OCI-LY1 (cell line): ENCODE measurements at regions not wholly inside any gene's neighbourhood (a gene's known extent, or its start where the extent isn't known, plus 50 kb on each side); places are given as distances from the start of the nearest gene placed in this dataset.

Experiments
- H2AFZ ChIP-seq: fragments of 200-600 bp; sonication (generic), shearing (Covaris generic); 2 replicates; pipeline ENCODE4 v1.6.0; 2014; ENCODE audit warnings: antibody characterized with exemption, mild to moderate bottlenecking, low read length
- H3F3A ChIP-seq: fragments of 200-600 bp; sonication (generic), shearing (Covaris generic); 2 replicates; pipeline ENCODE4 v1.6.0; 2014; ENCODE audit warnings: mild to moderate bottlenecking, antibody characterized with exemption, low read length, moderate library complexity; ENCODE audit not compliant: insufficient read depth
- H3K27ac ChIP-seq: fragments of 200-600 bp; sonication (generic); 2 replicates; pipeline ENCODE4 v1.5.1; 2014; ENCODE audit warnings: low read length, mixed run types, mild to moderate bottlenecking, low read depth; ENCODE audit not compliant: poor library complexity, severe bottlenecking
- H3K27me3 ChIP-seq: fragments of 200-600 bp; sonication (generic); 2 replicates; pipeline ENCODE4 v1.6.0; 2014; ENCODE audit warnings: antibody characterized with exemption, mild to moderate bottlenecking, low read length, moderate library complexity; ENCODE audit not compliant: insufficient read depth
- H3K36me3 ChIP-seq: fragments of 200-600 bp; sonication (generic); 2 replicates; pipeline ENCODE4 v1.6.1; 2014; ENCODE audit warnings: mild to moderate bottlenecking, antibody characterized with exemption, low read length, moderate library complexity, mixed read lengths; ENCODE audit not compliant: insufficient read depth
- H3K4me1 ChIP-seq: fragments of 200-600 bp; sonication (generic); 2 replicates; pipeline ENCODE4 v1.5.1; 2014; ENCODE audit warnings: mild to moderate bottlenecking, low read length, moderate library complexity; ENCODE audit not compliant: insufficient read depth, severe bottlenecking
- H3K4me2 ChIP-seq: fragments of 200-600 bp; sonication (generic), shearing (Covaris generic); 2 replicates; pipeline ENCODE4 v1.6.1; 2014; ENCODE audit warnings: low read length
- H3K4me3 ChIP-seq: fragments of 200-600 bp; sonication (generic); 2 replicates; pipeline ENCODE4 v1.5.1; 2014; ENCODE audit warnings: low read length, low read depth, mild to moderate bottlenecking, mixed read lengths; ENCODE audit not compliant: poor library complexity, severe bottlenecking
- H3K79me2 ChIP-seq: fragments of 200-600 bp; shearing (Covaris generic); 2 replicates; pipeline ENCODE4 v1.6.1; 2016; ENCODE audit warnings: mixed run types, low read length, mixed read lengths; ENCODE audit not compliant: insufficient read depth
- H3K9ac ChIP-seq: fragments of 200-600 bp; sonication (generic), shearing (Covaris generic); 2 replicates; pipeline ENCODE4 v1.6.1; 2014; ENCODE audit warnings: mild to moderate bottlenecking, low read length, mixed read lengths
- H3K9me2 ChIP-seq: fragments of 200-600 bp; sonication (generic), shearing (Covaris generic); 2 replicates; pipeline ENCODE4 v1.6.1; 2014; ENCODE audit warnings: low read depth, mild to moderate bottlenecking, low read length, mixed read lengths
- H3K9me3 ChIP-seq: fragments of 200-600 bp; shearing (Covaris generic); 2 replicates; pipeline ENCODE4 v1.6.1; 2014; ENCODE audit warnings: low read length, mixed read lengths
- H4K20me1 ChIP-seq: fragments of 200-600 bp; sonication (generic), shearing (Covaris generic); 2 replicates; pipeline ENCODE4 v1.6.0; 2016; ENCODE audit warnings: mild to moderate bottlenecking, low read length; ENCODE audit not compliant: insufficient read depth
- CTCF ChIP-seq: fragments of 200-600 bp; sonication (generic), shearing (Covaris generic); IDR thresholded peaks from 2 replicates; pipeline ENCODE4 v1.5.1; 2017; ENCODE audit warnings: mild to moderate bottlenecking, antibody characterized with exemption, low read length, moderate library complexity, mixed read lengths
- EZH2 ChIP-seq: fragments of 200-600 bp; sonication (generic), shearing (Covaris generic); IDR thresholded peaks from 2 replicates; pipeline ENCODE4 v1.8.0; 2017; ENCODE audit warnings: borderline replicate concordance, mixed run types, mild to moderate bottlenecking, antibody characterized with exemption, low read length, moderate library complexity, mixed read lengths

GRCh38 chr1:78292361-78292760, 198.4 kb upstream of the PTGFR start:
- Histone ChIP-seq H3F3A (no peaks in the 10 kb centered on the region), H3K9ac (no peak overlapping the region), H4K20me1 (no peaks in the 10 kb centered on the region), H3K4me3 (no peak overlapping the region), H3K4me2 (no peak overlapping the region), H3K27me3 (no peaks in the 10 kb centered on the region), H3K9me3 (no peaks in the 10 kb centered on the region), H2AFZ (no peak overlapping the region), H3K4me1 (no peaks in the 10 kb centered on the region), H3K9me2 (no peaks in the 10 kb centered on the region), H3K27ac (no peak overlapping the region), H3K36me3 (no peaks in the 10 kb centered on the region), H3K79me2 (no peaks in the 10 kb centered on the region)
- TF ChIP-seq EZH2 (no peak), CTCF (no peak)

- Histone ChIP-seq H3K79me2 (no peaks in the 10 kb centered on the region), H4K20me1 (no peaks in the 10 kb centered on the region), H3K4me2 (no peak overlapping the region), H3K36me3 (no peaks in the 10 kb centered on the region), H3K4me1 (no peaks in the 10 kb centered on the region), H3K4me3 (no peak overlapping the region), H3F3A (no peaks in the 10 kb centered on the region), H3K27ac (no peak overlapping the region), H3K9me3 (no peaks in the 10 kb centered on the region), H3K27me3 (no peaks in the 10 kb centered on the region), H3K9ac (no peak overlapping the region), H2AFZ (no peak overlapping the region), H3K9me2 (no peaks in the 10 kb centered on the region)
- no peak for TF ChIP-seq EZH2
- TF ChIP-seq CTCF: no peak
Observed at GRCh38 chr1:78297836-78298235, 192.9 kb upstream of the PTGFR start.

GRCh38 chr1:78298349-78298748, 192.4 kb upstream of the PTGFR start:
- no peak overlapping the region for H3K4me3 ChIP-seq

More at GRCh38 chr1:78298349-78298748, 192.4 kb upstream of the PTGFR start:
- H3K4me1 ChIP-seq: no peaks in the 10 kb centered on the region
- no peaks in the 10 kb centered on the region for H3K9me3 ChIP-seq
- TF ChIP-seq EZH2 (no peak), CTCF (no peak)
- no peak overlapping the region for H3K4me2 ChIP-seq
- no peaks in the 10 kb centered on the region for H3F3A ChIP-seq
- H3K36me3 ChIP-seq: no peaks in the 10 kb centered on the region
- no peaks in the 10 kb centered on the region for H4K20me1 ChIP-seq
- no peaks in the 10 kb centered on the region for H3K27me3 ChIP-seq
- no peaks in the 10 kb centered on the region for H3K79me2 ChIP-seq
- H3K9ac ChIP-seq: no peak overlapping the region
- H3K9me2 ChIP-seq: no peaks in the 10 kb centered on the region
- H3K27ac ChIP-seq: no peak overlapping the region
- H2AFZ ChIP-seq: no peak overlapping the region
